HL-60/S4 (cell line): ENCODE measurements at regions not wholly inside any gene's neighbourhood (a gene's known extent, or its start where the extent isn't known, plus 50 kb on each side); places are given as distances from the start of the nearest gene placed in this dataset.

Experiments used
- in situ Hi-C: fragments of 300-500 bp; cut with MboI; formaldehyde crosslinking; loops from 2 replicates; pipeline ENCODE4 v1.14.3; 2022; ENCODE audit warnings: low sequenced_read_pairs

GRCh38 chr7:25849500-25850184 lies 302.4 kb upstream of the NFE2L3 start:
- in situ Hi-C loops, result loop anchor here (10.0 to 25.0 kb wide), 2 partner anchors 262 to 595 kb away; no protein-coding TSS in a partner anchor

- in situ Hi-C loops, result loop anchor here (10.0 kb wide), 1 partner anchor 595 kb away; no protein-coding TSS in a partner anchor
Observed at GRCh38 chr7:25850216-25850615, 301.8 kb upstream of the NFE2L3 start.

GRCh38 chr7:25850735-25851134 lies 301.3 kb upstream of the NFE2L3 start:
- in situ Hi-C loops, result loop anchor here (10.0 kb wide), 1 partner anchor 596 kb away; no protein-coding TSS in a partner anchor

GRCh38 chr7:25851332-25852210 lies 300.4 kb upstream of the NFE2L3 start:
- in situ Hi-C loops, result loop anchor here (10.0 kb wide), 1 partner anchor 597 kb away; no protein-coding TSS in a partner anchor

GRCh38 chr7:25852211-25852938 lies 299.6 kb upstream of the NFE2L3 start:
- in situ Hi-C loops, result loop anchor here (10.0 kb wide), 1 partner anchor 598 kb away; no protein-coding TSS in a partner anchor

- in situ Hi-C loops, result loop anchor here (10.0 kb wide), 1 partner anchor 598 kb away; no protein-coding TSS in a partner anchor
Observed at GRCh38 chr7:25852939-25853271, 299.1 kb upstream of the NFE2L3 start.

GRCh38 chr7:25853314-25853713 lies 298.7 kb upstream of the NFE2L3 start:
- in situ Hi-C loops, result loop anchor here (10.0 kb wide), 1 partner anchor 599 kb away; no protein-coding TSS in a partner anchor

- in situ Hi-C loops, result loop anchor here (10.0 kb wide), 1 partner anchor 599 kb away; no protein-coding TSS in a partner anchor
Observed at GRCh38 chr7:25854059-25854458, 297.9 kb upstream of the NFE2L3 start.

- in situ Hi-C loops, result loop anchor here (10.0 kb wide), 1 partner anchor 600 kb away; no protein-coding TSS in a partner anchor
Observed at GRCh38 chr7:25854608-25855497, 297.1 kb upstream of the NFE2L3 start.

- in situ Hi-C loops, result loop anchor here (10.0 kb wide), 1 partner anchor 601 kb away; no protein-coding TSS in a partner anchor
Observed at GRCh38 chr7:25855854-25856782, 295.9 kb upstream of the NFE2L3 start.

GRCh38 chr7:25857376-25858067 lies 294.5 kb upstream of the NFE2L3 start:
- in situ Hi-C loops, result loop anchor here (10.0 kb wide), 1 partner anchor 603 kb away; no protein-coding TSS in a partner anchor

- in situ Hi-C loops, result loop anchor here (10.0 kb wide), 1 partner anchor 603 kb away; no protein-coding TSS in a partner anchor
Observed at GRCh38 chr7:25858200-25858524, 293.8 kb upstream of the NFE2L3 start.

GRCh38 chr7:25858525-25859411 lies 293.2 kb upstream of the NFE2L3 start:
- in situ Hi-C loops, result loop anchor here (10.0 kb wide), 1 partner anchor 604 kb away; no protein-coding TSS in a partner anchor

GRCh38 chr7:25859412-25860274 lies 292.4 kb upstream of the NFE2L3 start:
- in situ Hi-C loops, result loop anchor here (10.0 kb wide), 1 partner anchor 605 kb away; no protein-coding TSS in a partner anchor

- in situ Hi-C loops, result no loop called here
Observed at GRCh38 chr7:25860275-25861163, 291.5 kb upstream of the NFE2L3 start.
